Neural progenitor cell (in vitro differentiated cells): ENCODE measurements at regions not wholly inside any gene's neighbourhood (a gene's known extent, or its start where the extent isn't known, plus 50 kb on each side); places are given as distances from the start of the nearest gene placed in this dataset.
"Not testable (repeated sequence)": the region's sequence is repeated elsewhere in the genome, so short reads cannot be mapped to it uniquely, and the experiment has no call there.

Experiments used
- CTCF ChIP-seq: fragments of 200-600 bp; sonication (generic); IDR thresholded peaks from 2 replicates; pipeline ENCODE4 v1.5.1; 2017; ENCODE audit warnings: antibody characterized with exemption, mild to moderate bottlenecking
- EZH2 ChIP-seq: fragments of 200-600 bp; sonication (generic); IDR thresholded peaks from 2 replicates; pipeline ENCODE4 v1.6.1; 2017; ENCODE audit warnings: antibody characterized with exemption, mild to moderate bottlenecking, moderate library complexity
- EZH2phosphoT487 ChIP-seq: fragments of 200-600 bp; sonication (generic); IDR thresholded peaks from 2 replicates; pipeline ENCODE4 v1.6.1; 2017; ENCODE audit warnings: antibody characterized with exemption

- not testable (repeated sequence) for TF ChIP-seq EZH2phosphoT487, CTCF, EZH2
Observed at GRCh38 chr2:150194816-150195215, 292.7 kb downstream of the RND3 start.
